KOPT-K1 (cell line): ENCODE measurements at regions not wholly inside any gene's neighbourhood (a gene's known extent, or its start where the extent isn't known, plus 50 kb on each side); places are given as distances from the start of the nearest gene placed in this dataset.
"Not testable (repeated sequence)": the region's sequence is repeated elsewhere in the genome, so short reads cannot be mapped to it uniquely, and the experiment has no call there.

Experiments used
- H3K27ac ChIP-seq: fragments of 200-600 bp; sonication (generic); 2 replicates; pipeline ENCODE4 v1.5.1; 2016; ENCODE audit warnings: antibody characterized with exemption, mild to moderate bottlenecking, low read depth, low read length; ENCODE audit not compliant: poor library complexity, severe bottlenecking
- H3K36me3 ChIP-seq: fragments of 200-600 bp; sonication (generic); 2 replicates; pipeline ENCODE4 v1.5.1; 2017; ENCODE audit warnings: antibody characterized with exemption, mild to moderate bottlenecking, low read length, moderate library complexity; ENCODE audit not compliant: insufficient read depth
- H3K9me3 ChIP-seq: fragments of 200-600 bp; sonication (generic); 2 replicates; pipeline ENCODE4 v1.5.1; 2017; ENCODE audit warnings: antibody characterized with exemption, low read length, mild to moderate bottlenecking; ENCODE audit not compliant: insufficient read depth, poor library complexity, severe bottlenecking

- Histone ChIP-seq H3K27ac (no peak overlapping the region), H3K9me3 (no peaks in the 10 kb centered on the region), H3K36me3 (no peaks in the 10 kb centered on the region)
These were observed 497.2 kb upstream of the NETO1 start for GRCh38 chr18:73365018-73365417.

GRCh38 chr18:73355121-73355520, 487.3 kb upstream of the NETO1 start:
- Histone ChIP-seq H3K36me3 (no peaks in the 10 kb centered on the region), H3K9me3 (no peaks in the 10 kb centered on the region), H3K27ac (no peak overlapping the region)

GRCh38 chr18:73352546-73352945, 484.8 kb upstream of the NETO1 start:
- H3K36me3 ChIP-seq, result no peaks in the 10 kb centered on the region
- H3K9me3 ChIP-seq, result no peaks in the 10 kb centered on the region
- H3K27ac ChIP-seq, result no peak overlapping the region

- no peak overlapping the region for H3K27ac ChIP-seq
- H3K36me3 ChIP-seq, result no peaks in the 10 kb centered on the region
- H3K9me3 ChIP-seq, result no peaks in the 10 kb centered on the region
These were observed 472.6 kb upstream of the NETO1 start for GRCh38 chr18:73340135-73340977.

GRCh38 chr18:73331212-73331772, 463.5 kb upstream of the NETO1 start:
- Histone ChIP-seq H3K27ac (no peak overlapping the region), H3K36me3 (no peaks in the 10 kb centered on the region), H3K9me3 (no peaks in the 10 kb centered on the region)

- H3K27ac ChIP-seq, H3K9me3 ChIP-seq, H3K36me3 ChIP-seq: not testable (repeated sequence)
These were observed 462.3 kb upstream of the NETO1 start for GRCh38 chr18:73330106-73330505.

- H3K36me3 ChIP-seq, H3K27ac ChIP-seq, H3K9me3 ChIP-seq: not testable (repeated sequence)
These were observed 456.5 kb upstream of the NETO1 start for GRCh38 chr18:73324187-73324831.

GRCh38 chr18:73318739-73319479, 451.1 kb upstream of the NETO1 start:
- Histone ChIP-seq H3K27ac (no peak overlapping the region), H3K9me3 (no peaks in the 10 kb centered on the region), H3K36me3 (no peaks in the 10 kb centered on the region)

- H3K36me3 ChIP-seq, result no peaks in the 10 kb centered on the region
- no peaks in the 10 kb centered on the region for H3K9me3 ChIP-seq
- no peak overlapping the region for H3K27ac ChIP-seq
These were observed 448.7 kb upstream of the NETO1 start for GRCh38 chr18:73316513-73316912.

GRCh38 chr18:73315381-73315780, 447.6 kb upstream of the NETO1 start:
- Histone ChIP-seq H3K36me3 (no peaks in the 10 kb centered on the region), H3K9me3 (no peaks in the 10 kb centered on the region), H3K27ac (no peak overlapping the region)

GRCh38 chr18:73313476-73313875, 445.7 kb upstream of the NETO1 start:
- H3K36me3 ChIP-seq, result no peaks in the 10 kb centered on the region
- H3K27ac ChIP-seq, result no peak overlapping the region
- no peaks in the 10 kb centered on the region for H3K9me3 ChIP-seq

GRCh38 chr18:73296686-73297085, 428.9 kb upstream of the NETO1 start:
- Histone ChIP-seq H3K27ac (no peak overlapping the region), H3K36me3 (no peaks in the 10 kb centered on the region), H3K9me3 (no peaks in the 10 kb centered on the region)

GRCh38 chr18:73292156-73292555, 424.4 kb upstream of the NETO1 start:
- no peak overlapping the region for H3K27ac ChIP-seq
- no peaks in the 10 kb centered on the region for H3K9me3 ChIP-seq
- H3K36me3 ChIP-seq, result no peaks in the 10 kb centered on the region

GRCh38 chr18:73288813-73289212, 421.0 kb upstream of the NETO1 start:
- Histone ChIP-seq H3K9me3 (no peaks in the 10 kb centered on the region), H3K27ac (no peak overlapping the region)

GRCh38 chr18:73286584-73286983, 418.8 kb upstream of the NETO1 start:
- H3K9me3 ChIP-seq, result no peaks in the 10 kb centered on the region
- H3K27ac ChIP-seq, result no peak overlapping the region
- H3K36me3 ChIP-seq, result no peaks in the 10 kb centered on the region

More at GRCh38 chr18:73288813-73289212, 421.0 kb upstream of the NETO1 start:
- no peaks in the 10 kb centered on the region for H3K36me3 ChIP-seq
